ENCODE measurements at regions not wholly inside any gene's neighbourhood (a gene's known extent, or its start where the extent isn't known, plus 50 kb on each side); places are given as distances from the start of the nearest gene placed in this dataset.

- H3K27me3 ChIP-seq: no peaks in the 10 kb centered on the region
- H3K9me3 ChIP-seq: no peaks in the 10 kb centered on the region
- ATAC-seq (no peak), DNase-seq (no peak)
- TF ChIP-seq CTCF (IDR thresholded peaks at IDR 0.05 in 4 of 5, conservative IDR thresholded peaks at IDR 0.05 in 1 of 5) (no peak), POLR2A (IDR thresholded peaks at IDR 0.05) (no peak)
- in situ Hi-C loops (cut with MboI; ENCODE audit: low sequenced_read_pairs in 4 of 4) (no loop called here), intact Hi-C loops (cut with DNase I; ENCODE audit: low total_unique reads) (no loop called here)
- no peaks in the 10 kb centered on the region for H3K36me3 ChIP-seq
- H3K4me1 ChIP-seq: no peaks in the 10 kb centered on the region
- no peak overlapping the region for H3K4me3 ChIP-seq
- no peak overlapping the region for H3K27ac ChIP-seq
Observed at GRCh38 chr22:27558658-27559371, 242.7 kb downstream of the MN1 start.

GRCh38 chr22:27560781-27561180 is 240.8 kb downstream of the MN1 start:
- no peak overlapping the region for H3K27ac ChIP-seq
- ATAC-seq (no peak), DNase-seq (no peak)
- H3K27me3 ChIP-seq: no peaks in the 10 kb centered on the region
- TF ChIP-seq POLR2A (IDR thresholded peaks at IDR 0.05): no peak
- no peak for TF ChIP-seq CTCF (IDR thresholded peaks at IDR 0.05 in 4 of 5, conservative IDR thresholded peaks at IDR 0.05 in 1 of 5)
- intact Hi-C loops (cut with DNase I; ENCODE audit: low total_unique reads) (no loop called here), in situ Hi-C loops (cut with MboI; ENCODE audit: low sequenced_read_pairs in 4 of 4) (no loop called here)
- H3K9me3 ChIP-seq: no peaks in the 10 kb centered on the region
- no peaks in the 10 kb centered on the region for H3K36me3 ChIP-seq
- H3K4me3 ChIP-seq: no peak overlapping the region
- no peaks in the 10 kb centered on the region for H3K4me1 ChIP-seq

- Histone ChIP-seq H3K9me3 (no peaks in the 10 kb centered on the region), H3K4me3 (no peak overlapping the region), H3K27ac (no peak overlapping the region), H3K27me3 (no peaks in the 10 kb centered on the region), H3K36me3 (no peaks in the 10 kb centered on the region), H3K4me1 (no peaks in the 10 kb centered on the region)
- no peak for DNase-seq
- no peak for ATAC-seq
- TF ChIP-seq CTCF (IDR thresholded peaks at IDR 0.05 in 4 of 5, conservative IDR thresholded peaks at IDR 0.05 in 1 of 5): no peak
- in situ Hi-C loops (cut with MboI; ENCODE audit: low sequenced_read_pairs in 4 of 4) (no loop called here), intact Hi-C loops (cut with DNase I; ENCODE audit: low total_unique reads) (no loop called here)
Observed at GRCh38 chr22:27561286-27561904, 240.2 kb downstream of the MN1 start.

- Histone ChIP-seq H3K4me1 (no peaks in the 10 kb centered on the region), H3K27ac (no peak overlapping the region), H3K27me3 (no peaks in the 10 kb centered on the region), H3K9me3 (no peaks in the 10 kb centered on the region), H3K36me3 (no peaks in the 10 kb centered on the region), H3K4me3 (no peak overlapping the region)
- in situ Hi-C loops (cut with MboI; ENCODE audit: low sequenced_read_pairs in 4 of 4): no loop called here
- intact Hi-C loops (cut with DNase I; ENCODE audit: low total_unique reads): no loop called here
- TF ChIP-seq CTCF (IDR thresholded peaks at IDR 0.05 in 4 of 5, conservative IDR thresholded peaks at IDR 0.05 in 1 of 5): no peak
- TF ChIP-seq POLR2A (IDR thresholded peaks at IDR 0.05): no peak
- DNase-seq (no peak), ATAC-seq (no peak)
Observed at GRCh38 chr22:27564806-27565205, 236.8 kb downstream of the MN1 start.

Measured in gastrocnemius medialis (tissue), 4 donors.